Hepatocyte (in vitro differentiated cells): ENCODE measurements at regions not wholly inside any gene's neighbourhood (a gene's known extent, or its start where the extent isn't known, plus 50 kb on each side); places are given as distances from the start of the nearest gene placed in this dataset.

Experiments
- DNase-seq: peaks from one replicate; pipeline ENCODE4 v3.0.0-alpha.2; 2016; ENCODE audit warnings: low spot score
- H2AFZ ChIP-seq: fragments of 200-600 bp; sonication (generic); 2 replicates; pipeline ENCODE4 v1.6.0; 2016; ENCODE audit warnings: antibody characterized with exemption, mild to moderate bottlenecking
- H3K27ac ChIP-seq: fragments of 200-600 bp; sonication (generic); 2 replicates; pipeline ENCODE4 v1.5.1; 2016; ENCODE audit warnings: mild to moderate bottlenecking
- H3K27me3 ChIP-seq: fragments of 200-600 bp; sonication (generic); 2 replicates; pipeline ENCODE4 v1.6.1; 2016
- H3K36me3 ChIP-seq: fragments of 200-600 bp; sonication (generic); replicated peaks from 2 replicates; pipeline ENCODE4 v1.5.1; 2016; ENCODE audit warnings: low read depth; ENCODE audit not compliant: insufficient read depth
- H3K4me1 ChIP-seq: fragments of 200-600 bp; sonication (generic); 2 replicates; pipeline ENCODE4 v1.5.1; 2016; ENCODE audit warnings: mild to moderate bottlenecking, moderate library complexity; ENCODE audit not compliant: insufficient read depth
- H3K4me2 ChIP-seq: fragments of 200-600 bp; sonication (generic); 2 replicates; pipeline ENCODE4 v1.6.0; 2016
- H3K4me3 ChIP-seq: fragments of 200-600 bp; sonication (generic); 2 replicates; pipeline ENCODE4 v1.5.1; 2016; ENCODE audit warnings: mild to moderate bottlenecking
- H3K79me2 ChIP-seq: fragments of 200-600 bp; sonication (generic); 2 replicates; pipeline ENCODE4 v1.6.0; 2017; ENCODE audit warnings: mild to moderate bottlenecking
- H3K9me2 ChIP-seq: fragments of 200-600 bp; sonication (generic); replicated peaks from 2 replicates; pipeline ENCODE4 v1.6.0; 2017; ENCODE audit warnings: mild to moderate bottlenecking; ENCODE audit not compliant: insufficient read depth
- H3K9me3 ChIP-seq: fragments of 200-600 bp; sonication (generic); 2 replicates; pipeline ENCODE4 v1.5.1; 2016; ENCODE audit warnings: low read depth, mild to moderate bottlenecking
- H4K20me1 ChIP-seq: fragments of 200-600 bp; sonication (generic); 2 replicates; pipeline ENCODE4 v1.6.0; 2016; ENCODE audit warnings: mild to moderate bottlenecking; ENCODE audit not compliant: insufficient read depth, poor library complexity, severe bottlenecking
- EZH2 ChIP-seq: fragments of 200-600 bp; sonication (generic); IDR thresholded peaks from 2 replicates; pipeline ENCODE4 v1.6.1; 2016; ENCODE audit warnings: antibody characterized with exemption, mild to moderate bottlenecking, borderline replicate concordance
- EZH2phosphoT487 ChIP-seq: fragments of 200-600 bp; sonication (generic); IDR thresholded peaks from one replicate; pipeline ENCODE4 v1.6.1; 2018; ENCODE audit warnings: antibody characterized with exemption, mild to moderate bottlenecking, low read depth, moderate library complexity; ENCODE audit not compliant: unreplicated experiment, severe bottlenecking
- WGBS: methylation state at CpG from one replicate; pipeline ENCODE4 v1.1.6; 2016; ENCODE audit warnings: low lambda C conversion rate; ENCODE audit errors: missing lambda C conversion rate; 5-methylcytosine and 5-hydroxymethylcytosine counted together
- TF ChIP-seq, protein P1 (sequence below): fragments of 200-600 bp; sonication (generic); IDR thresholded peaks from 2 replicates; pipeline ENCODE4 v1.5.1; 2016; ENCODE audit warnings: antibody characterized with exemption, mild to moderate bottlenecking; ENCODE audit not compliant: poor library complexity

DNA sequence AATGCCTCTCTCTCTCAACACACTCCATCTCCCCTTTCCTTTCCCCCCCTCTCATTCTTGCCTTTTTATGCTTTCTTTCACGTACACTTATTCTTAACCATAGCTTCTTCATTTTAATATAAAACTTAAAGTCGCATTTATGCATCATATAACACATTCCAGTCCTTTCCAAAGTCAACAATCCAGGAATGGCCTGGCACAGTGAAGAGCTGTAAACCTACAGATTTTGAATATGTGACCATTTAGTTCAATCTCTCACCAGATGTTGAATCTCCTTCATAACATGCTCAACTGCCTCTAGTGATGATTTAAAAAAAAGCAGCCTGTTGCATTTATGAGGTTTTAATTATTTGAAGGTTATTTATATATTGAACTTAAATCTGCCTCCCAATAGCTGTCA is 186.2 kb upstream of the GRAMD2B start:
- TF ChIP-seq, protein P1, sequence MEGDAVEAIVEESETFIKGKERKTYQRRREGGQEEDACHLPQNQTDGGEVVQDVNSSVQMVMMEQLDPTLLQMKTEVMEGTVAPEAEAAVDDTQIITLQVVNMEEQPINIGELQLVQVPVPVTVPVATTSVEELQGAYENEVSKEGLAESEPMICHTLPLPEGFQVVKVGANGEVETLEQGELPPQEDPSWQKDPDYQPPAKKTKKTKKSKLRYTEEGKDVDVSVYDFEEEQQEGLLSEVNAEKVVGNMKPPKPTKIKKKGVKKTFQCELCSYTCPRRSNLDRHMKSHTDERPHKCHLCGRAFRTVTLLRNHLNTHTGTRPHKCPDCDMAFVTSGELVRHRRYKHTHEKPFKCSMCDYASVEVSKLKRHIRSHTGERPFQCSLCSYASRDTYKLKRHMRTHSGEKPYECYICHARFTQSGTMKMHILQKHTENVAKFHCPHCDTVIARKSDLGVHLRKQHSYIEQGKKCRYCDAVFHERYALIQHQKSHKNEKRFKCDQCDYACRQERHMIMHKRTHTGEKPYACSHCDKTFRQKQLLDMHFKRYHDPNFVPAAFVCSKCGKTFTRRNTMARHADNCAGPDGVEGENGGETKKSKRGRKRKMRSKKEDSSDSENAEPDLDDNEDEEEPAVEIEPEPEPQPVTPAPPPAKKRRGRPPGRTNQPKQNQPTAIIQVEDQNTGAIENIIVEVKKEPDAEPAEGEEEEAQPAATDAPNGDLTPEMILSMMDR: no peak
- no peak for TF ChIP-seq EZH2
- no peak for TF ChIP-seq EZH2phosphoT487
- Histone ChIP-seq H3K4me2 (no peak overlapping the region), H3K4me3 (no peak overlapping the region), H3K27me3 (no peaks in the 10 kb centered on the region), H3K9me2 (no peaks in the 10 kb centered on the region), H3K9me3 (no peaks in the 10 kb centered on the region), H2AFZ (no peak overlapping the region), H3K36me3 (no peaks in the 10 kb centered on the region), H3K79me2 (no peaks in the 10 kb centered on the region), H3K27ac (no peak overlapping the region), H3K4me1 (no peaks in the 10 kb centered on the region), H4K20me1 (no peaks in the 10 kb centered on the region)
- WGBS: 84% methylated on average over 2 of the region's 2 CpGs
- DNase-seq: no peak

DNA sequence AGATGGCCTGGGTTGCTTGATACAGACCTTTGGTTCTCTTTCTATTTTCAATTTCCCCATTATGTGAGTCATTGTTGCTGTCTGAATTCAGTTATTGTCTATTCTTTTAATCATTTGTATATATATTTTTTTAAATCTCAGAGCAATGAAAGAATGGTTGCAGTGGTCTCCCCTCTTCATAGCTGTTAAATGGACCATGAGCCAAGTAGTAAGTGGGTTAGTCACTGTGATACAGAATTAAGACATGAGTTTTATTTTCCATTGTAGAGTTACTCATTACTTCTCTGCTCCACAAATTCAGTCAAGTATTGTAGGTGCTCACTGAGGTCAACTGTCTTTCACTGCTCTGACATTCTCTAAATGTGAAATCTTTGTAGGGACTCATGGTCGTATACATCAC is 174.6 kb upstream of the GRAMD2B start:
- no peaks in the 10 kb centered on the region for H3K79me2 ChIP-seq
- no peak for DNase-seq
- 88% methylated on average over 1 of the region's 1 CpG for WGBS

DNA sequence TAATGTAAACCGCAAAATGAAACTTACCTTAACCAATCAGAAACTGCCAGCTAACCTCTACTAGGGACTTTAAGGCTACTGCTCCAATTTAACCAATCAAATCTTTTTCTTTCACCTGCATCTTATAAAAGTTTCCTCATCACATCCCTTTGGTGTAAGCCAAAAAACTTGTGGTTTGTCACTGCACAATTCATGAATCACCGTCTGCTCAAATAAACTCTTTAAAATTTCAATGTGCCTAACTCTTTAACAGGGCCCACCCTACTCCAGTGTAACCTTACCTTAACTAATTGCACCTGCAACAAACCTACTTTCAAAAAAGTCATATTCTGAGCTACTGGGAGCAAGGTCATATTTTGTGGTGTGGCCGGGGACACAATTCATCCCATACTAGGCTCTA is 172.2 kb upstream of the GRAMD2B start:
- H3K36me3 ChIP-seq: no peaks in the 10 kb centered on the region
- TF ChIP-seq, protein P1: no peak
- TF ChIP-seq EZH2phosphoT487 (no peak), EZH2 (no peak)
- no peak overlapping the region for H3K27ac ChIP-seq
- H3K9me3 ChIP-seq: no peaks in the 10 kb centered on the region
- H3K27me3 ChIP-seq: no peaks in the 10 kb centered on the region
- no peaks in the 10 kb centered on the region for H3K79me2 ChIP-seq
- DNase-seq: no peak
- no peaks in the 10 kb centered on the region for H3K4me1 ChIP-seq
- no peaks in the 10 kb centered on the region for H4K20me1 ChIP-seq
- no peak overlapping the region for H3K4me2 ChIP-seq
- no peak overlapping the region for H3K4me3 ChIP-seq
- no peaks in the 10 kb centered on the region for H3K9me2 ChIP-seq
- WGBS: 99% methylated on average over 3 of the region's 3 CpGs
- H2AFZ ChIP-seq: no peak overlapping the region

More for the DNA sequence above, 174.6 kb upstream of the GRAMD2B start:
- Histone ChIP-seq H4K20me1 (no peaks in the 10 kb centered on the region), H3K9me2 (no peaks in the 10 kb centered on the region), H3K4me3 (no peak overlapping the region), H3K9me3 (no peaks in the 10 kb centered on the region), H3K4me1 (no peaks in the 10 kb centered on the region), H2AFZ (no peak overlapping the region), H3K27ac (no peak overlapping the region), H3K27me3 (no peaks in the 10 kb centered on the region), H3K4me2 (no peak overlapping the region), H3K36me3 (no peaks in the 10 kb centered on the region)
- TF ChIP-seq, protein P1: no peak
- no peak for TF ChIP-seq EZH2
- no peak for TF ChIP-seq EZH2phosphoT487

DNA sequence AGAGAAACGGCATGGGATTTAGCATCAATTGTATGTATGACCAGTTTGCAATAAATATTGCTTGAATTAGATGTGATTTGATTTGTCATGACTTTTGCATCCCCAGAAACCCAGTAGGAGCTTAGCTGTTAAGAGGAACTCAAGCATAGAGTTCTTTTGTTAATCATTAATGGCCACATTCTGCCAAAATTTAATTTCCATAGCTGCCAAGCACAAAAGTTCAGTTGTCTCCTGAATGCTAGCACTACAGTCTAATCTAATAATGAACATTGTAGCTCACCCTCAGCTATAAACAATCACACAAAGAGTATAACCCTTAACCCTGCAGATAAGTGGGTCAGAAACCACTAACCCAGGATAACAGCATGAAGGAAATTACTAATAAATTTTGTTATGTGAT is 169.8 kb upstream of the GRAMD2B start:
- no peak overlapping the region for H3K4me3 ChIP-seq
- H2AFZ ChIP-seq: no peak overlapping the region
- WGBS: 72% methylated on average over 1 of the region's 1 CpG
- no peaks in the 10 kb centered on the region for H3K9me2 ChIP-seq
- H3K27me3 ChIP-seq: no peaks in the 10 kb centered on the region
- H3K79me2 ChIP-seq: no peaks in the 10 kb centered on the region
- H3K4me1 ChIP-seq: no peaks in the 10 kb centered on the region
- H3K27ac ChIP-seq: no peak overlapping the region
- no peaks in the 10 kb centered on the region for H3K36me3 ChIP-seq
- H4K20me1 ChIP-seq: no peaks in the 10 kb centered on the region
- H3K4me2 ChIP-seq: no peak overlapping the region
- no peaks in the 10 kb centered on the region for H3K9me3 ChIP-seq
- TF ChIP-seq EZH2: no peak
- no peak for TF ChIP-seq EZH2phosphoT487
- TF ChIP-seq, protein P1: no peak
- no peak for DNase-seq
